Lung (tissue), 11 donors: ENCODE measurements at regions not wholly inside any gene's neighbourhood (a gene's known extent, or its start where the extent isn't known, plus 50 kb on each side); places are given as distances from the start of the nearest gene placed in this dataset.
"Not testable (repeated sequence)": the region's sequence is repeated elsewhere in the genome, so short reads cannot be mapped to it uniquely, and the experiment has no call there.

ENCODE experiments used
- ATAC-seq: fragments of 200-7000 bp; cut with Tn5 transposase; one replicate; pipeline ENCODE4 v1.9.1; 2020; ENCODE audit warnings: moderate number of reproducible peaks; ENCODE audit not compliant: insufficient read depth, low FRiP score
- DNase-seq, 3 donors: peaks; one replicate each; pipeline ENCODE4 v3.0.0-alpha.2; 2013 to 2017
- H3K27ac ChIP-seq, 2 donors: one replicate each; pipeline ENCODE4 v1.5.1; 2013; ENCODE audit warnings: mild to moderate bottlenecking in 2 of 2, moderate library complexity in 2 of 2, control low read depth in 1 of 2, inconsistent platforms in 1 of 2, low read depth in 1 of 2, low read length in 1 of 2
- H3K27me3 ChIP-seq, 3 donors: one replicate each; pipeline ENCODE4 v1.5.1; 2013; ENCODE audit warnings: low read length in 2 of 3; ENCODE audit not compliant: control insufficient read depth in 3 of 3, insufficient read depth in 3 of 3
- H3K36me3 ChIP-seq, 4 donors: one replicate each; pipeline ENCODE4 v1.5.1; 2013; ENCODE audit warnings: low read length in 4 of 4, mild to moderate bottlenecking in 1 of 4, moderate library complexity in 1 of 4; ENCODE audit not compliant: control insufficient read depth in 4 of 4, insufficient read depth in 4 of 4
- H3K4me1 ChIP-seq, 5 donors: one replicate each; pipeline ENCODE4 v1.5.1; 2013; ENCODE audit warnings: low read length in 5 of 5, mild to moderate bottlenecking in 2 of 5, moderate library complexity in 1 of 5; ENCODE audit not compliant: control insufficient read depth in 5 of 5, insufficient read depth in 5 of 5
- H3K4me3 ChIP-seq: one replicate; pipeline ENCODE4 v1.5.1; 2013; ENCODE audit warnings: mild to moderate bottlenecking, control low read depth, moderate library complexity
- H3K9ac ChIP-seq, 2 donors: one replicate each; pipeline ENCODE4 v1.5.1; 2013; ENCODE audit warnings: low read length in 2 of 2, control low read depth in 1 of 2; ENCODE audit not compliant: insufficient read depth in 1 of 2
- H3K9me3 ChIP-seq, 4 donors: one replicate each; pipeline ENCODE4 v1.5.1; 2013; ENCODE audit warnings: low read length in 3 of 4, mild to moderate bottlenecking in 1 of 4, moderate library complexity in 1 of 4; ENCODE audit not compliant: control insufficient read depth in 4 of 4, insufficient read depth in 3 of 4
- WGBS, 2 donors: extraction: QIAGEN DNeasy Blood & Tissue Kit; methylation state at CpG; one replicate each; pipeline ENCODE4 v1.1.7; 2013; 5-methylcytosine and 5-hydroxymethylcytosine counted together
- TF ChIP-seq, protein P1 (sequence below): IDR thresholded peaks from 2 replicates; pipeline ENCODE4 v1.5.1; 2012; ENCODE audit warnings: mild to moderate bottlenecking; ENCODE audit errors: control extremely low read depth, extremely low read depth
- donor health status: control.
- donor health status: control.
- donor health status: Bipolar disorder and iron deficiency.
- donor health status: healthy.
- donor health status: DM: yes; HTN: yes; CAD: no.

DNA sequence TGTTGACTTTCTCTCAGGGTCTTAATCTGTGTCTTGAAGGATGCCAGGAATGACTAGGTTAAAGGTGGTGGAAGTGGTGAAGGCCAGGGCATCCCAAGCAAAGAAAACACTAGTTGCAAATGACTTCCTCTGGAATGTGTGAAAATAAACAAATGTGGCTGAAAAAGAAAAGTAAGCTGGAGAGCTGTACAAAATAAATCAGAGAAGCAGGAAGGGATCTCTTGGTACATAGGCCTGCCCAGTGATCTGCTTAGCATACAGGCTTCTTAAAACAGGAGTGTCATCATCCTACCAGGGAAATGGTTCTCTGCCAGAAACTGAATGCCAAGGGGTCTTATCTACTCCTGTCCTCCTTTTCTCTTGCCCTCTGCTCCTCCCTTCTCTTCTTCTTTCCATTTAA lies 1616.0 kb downstream of the KHDRBS2 start:
- DNase-seq (no peak), ATAC-seq (no peak)
- no peak overlapping the region for H3K9ac ChIP-seq
- no peaks in the 10 kb centered on the region for H3K4me1 ChIP-seq
- no peaks in the 10 kb centered on the region for H3K27me3 ChIP-seq
- no peak overlapping the region for H3K27ac ChIP-seq
- TF ChIP-seq, protein P1, sequence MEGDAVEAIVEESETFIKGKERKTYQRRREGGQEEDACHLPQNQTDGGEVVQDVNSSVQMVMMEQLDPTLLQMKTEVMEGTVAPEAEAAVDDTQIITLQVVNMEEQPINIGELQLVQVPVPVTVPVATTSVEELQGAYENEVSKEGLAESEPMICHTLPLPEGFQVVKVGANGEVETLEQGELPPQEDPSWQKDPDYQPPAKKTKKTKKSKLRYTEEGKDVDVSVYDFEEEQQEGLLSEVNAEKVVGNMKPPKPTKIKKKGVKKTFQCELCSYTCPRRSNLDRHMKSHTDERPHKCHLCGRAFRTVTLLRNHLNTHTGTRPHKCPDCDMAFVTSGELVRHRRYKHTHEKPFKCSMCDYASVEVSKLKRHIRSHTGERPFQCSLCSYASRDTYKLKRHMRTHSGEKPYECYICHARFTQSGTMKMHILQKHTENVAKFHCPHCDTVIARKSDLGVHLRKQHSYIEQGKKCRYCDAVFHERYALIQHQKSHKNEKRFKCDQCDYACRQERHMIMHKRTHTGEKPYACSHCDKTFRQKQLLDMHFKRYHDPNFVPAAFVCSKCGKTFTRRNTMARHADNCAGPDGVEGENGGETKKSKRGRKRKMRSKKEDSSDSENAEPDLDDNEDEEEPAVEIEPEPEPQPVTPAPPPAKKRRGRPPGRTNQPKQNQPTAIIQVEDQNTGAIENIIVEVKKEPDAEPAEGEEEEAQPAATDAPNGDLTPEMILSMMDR: no peak
- H3K4me3 ChIP-seq: no peak overlapping the region
- H3K9me3 ChIP-seq: peaks cover 0 to 15% (median 0%) of the 10 kb centered on the region in 4 donors
- H3K36me3 ChIP-seq: no peaks in the 10 kb centered on the region

DNA sequence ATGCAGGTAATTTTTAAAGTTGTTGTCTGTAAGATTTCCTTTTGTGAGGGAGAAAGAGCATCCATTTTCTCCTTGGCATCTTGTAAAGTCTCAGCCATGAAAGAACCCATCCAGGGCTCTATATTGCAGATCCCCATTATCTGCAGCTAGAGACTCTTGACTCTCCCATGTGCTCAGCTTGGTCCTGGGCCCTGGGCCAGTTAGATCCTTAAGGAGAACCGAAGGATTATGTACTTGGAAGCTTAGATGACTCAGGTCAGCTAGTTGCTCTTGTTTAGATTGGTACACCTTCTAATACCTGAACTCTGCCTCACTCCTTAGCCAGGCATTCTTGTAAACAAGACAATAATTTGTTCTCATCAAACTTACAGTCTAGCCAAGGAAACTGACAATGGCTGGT lies 1617.6 kb downstream of the KHDRBS2 start:
- H3K4me3 ChIP-seq: no peak overlapping the region
- no peaks in the 10 kb centered on the region for H3K4me1 ChIP-seq
- H3K9me3 ChIP-seq: peaks cover 0 to 23% (median 2%) of the 10 kb centered on the region in 4 donors
- H3K9ac ChIP-seq: no peak overlapping the region
- no peaks in the 10 kb centered on the region for H3K36me3 ChIP-seq
- no peak for DNase-seq
- H3K27ac ChIP-seq: no peak overlapping the region
- TF ChIP-seq, protein P1: no peak
- no peaks in the 10 kb centered on the region for H3K27me3 ChIP-seq
- no peak for ATAC-seq
- WGBS, 2 donors: 53 to 77% methylated on average over 1 of the region's 1 CpG

DNA sequence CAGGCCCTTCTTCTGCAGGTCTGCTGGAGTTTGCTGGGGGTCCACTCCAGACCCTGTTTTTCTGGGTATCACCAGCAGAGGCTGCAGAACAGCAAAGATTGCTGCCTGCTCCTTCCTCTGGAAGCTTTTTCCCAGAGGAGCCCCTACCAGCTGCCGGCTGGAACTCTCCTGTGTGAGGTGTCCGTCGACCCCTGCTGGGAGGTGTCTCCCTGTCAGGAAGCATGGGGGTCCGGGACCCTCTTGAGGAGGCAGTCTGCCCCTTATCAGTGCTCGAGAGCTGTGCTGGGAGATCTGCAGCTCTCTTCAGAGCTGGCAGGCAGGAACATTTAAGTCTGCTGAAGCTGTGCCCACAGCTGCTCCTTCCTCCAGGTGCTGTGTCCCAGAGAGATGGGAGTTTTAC lies 1622.8 kb downstream of the KHDRBS2 start:
- 72 to 87% methylated on average over 5 of the region's 5 CpGs for WGBS, 2 donors
- not testable (repeated sequence) for H3K27me3 ChIP-seq, H3K4me1 ChIP-seq, DNase-seq, H3K4me3 ChIP-seq, H3K9ac ChIP-seq, H3K27ac ChIP-seq, H3K36me3 ChIP-seq, ATAC-seq
- H3K9me3 ChIP-seq: peaks cover 0 to 25% (median 4%) of the 10 kb centered on the region in 4 donors

DNA sequence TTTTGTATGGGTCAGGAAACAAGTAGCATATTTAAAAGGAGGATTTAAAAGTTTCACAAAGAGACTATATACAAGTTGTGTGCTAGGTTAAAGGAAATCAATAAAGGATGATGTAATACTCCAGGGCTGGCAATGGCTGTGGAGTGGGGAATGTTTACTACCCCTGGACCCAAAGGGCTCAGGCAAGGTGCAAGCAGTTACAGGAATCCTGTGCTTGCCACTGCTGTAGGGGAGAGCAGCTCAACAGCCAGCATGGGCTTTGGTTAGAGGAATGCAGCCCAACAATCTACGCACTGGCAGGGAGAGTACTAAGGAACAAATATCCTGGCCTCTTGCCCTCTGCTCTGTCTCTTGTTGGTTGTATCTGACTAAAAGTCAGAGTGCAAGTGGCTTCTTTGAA lies 1642.2 kb downstream of the KHDRBS2 start:
- ATAC-seq: no peak
- TF ChIP-seq, protein P1: no peak

DNA sequence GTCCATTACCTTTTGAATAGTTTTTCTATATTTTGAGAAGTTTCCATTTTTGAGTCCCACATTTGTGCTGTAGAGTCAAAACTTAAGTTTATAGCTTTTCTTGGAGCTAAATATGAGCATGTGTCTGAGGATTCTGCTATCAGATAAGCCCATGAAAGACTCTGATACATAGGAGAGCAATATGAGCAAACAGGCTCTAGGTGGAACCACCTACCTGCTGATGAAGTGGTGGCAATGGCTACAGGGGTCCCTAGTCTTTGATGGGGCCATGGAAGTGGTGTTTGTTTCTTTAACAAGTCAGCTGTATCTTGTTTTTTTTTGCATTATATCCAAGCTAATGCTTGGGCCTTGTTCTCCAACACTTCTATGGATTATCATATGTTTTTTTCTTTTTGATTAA lies 1646.8 kb downstream of the KHDRBS2 start:
- H3K4me1 ChIP-seq, H3K9ac ChIP-seq, DNase-seq, H3K9me3 ChIP-seq, H3K27me3 ChIP-seq, H3K36me3 ChIP-seq, H3K4me3 ChIP-seq, H3K27ac ChIP-seq, ATAC-seq: not testable (repeated sequence)

More for the DNA sequence above, 1642.2 kb downstream of the KHDRBS2 start:
- Histone ChIP-seq H3K27ac (no peak overlapping the region), H3K4me3 (no peak overlapping the region), H3K9ac (no peak overlapping the region), H3K9me3 (peaks cover 0 to 9% (median 3%) of the 10 kb centered on the region in 4 donors), H3K4me1 (no peaks in the 10 kb centered on the region), H3K36me3 (no peaks in the 10 kb centered on the region), H3K27me3 (no peaks in the 10 kb centered on the region)
- WGBS, 2 donors: 81 to 88% methylated on average over 1 of the region's 1 CpG
- no peak for DNase-seq
